ENCODE measurements at regions not wholly inside any gene's neighbourhood (a gene's known extent, or its start where the extent isn't known, plus 50 kb on each side); places are given as distances from the start of the nearest gene placed in this dataset.
A peak's percentile ranks its signal among the peaks of the same experiment; 100 is the strongest.

- no peak for FAIRE-seq
- DNase-seq (ENCODE audit: low spot score in 2 of 2): no peak
Measured at GRCh38 chr7:31398815-31399214, 58.3 kb upstream of the NEUROD6 start.

GRCh38 chr7:31407178-31407676 lies 66.7 kb upstream of the NEUROD6 start:
- DNase-seq (ENCODE audit: low spot score in 2 of 2) (no peak), FAIRE-seq (no peak)

GRCh38 chr7:31408140-31408729 lies 67.7 kb upstream of the NEUROD6 start:
- no peak for FAIRE-seq

GRCh38 chr7:31410265-31410664 lies 69.7 kb upstream of the NEUROD6 start:
- no peak for DNase-seq (ENCODE audit: low spot score in 2 of 2)
- FAIRE-seq: no peak

More at GRCh38 chr7:31408140-31408729, 67.7 kb upstream of the NEUROD6 start:
- DNase-seq (ENCODE audit: low spot score in 2 of 2): no peak

GRCh38 chr7:31411416-31411815 lies 70.9 kb upstream of the NEUROD6 start:
- DNase-seq (ENCODE audit: low spot score in 2 of 2) (no peak), FAIRE-seq (no peak)

- FAIRE-seq (no peak), DNase-seq (ENCODE audit: low spot score in 2 of 2) (no peak)
Measured at GRCh38 chr7:31413766-31414165, 73.2 kb upstream of the NEUROD6 start.

GRCh38 chr7:31416381-31416870 lies 75.9 kb upstream of the NEUROD6 start:
- FAIRE-seq (no peak), DNase-seq (ENCODE audit: low spot score in 2 of 2) (no peak)

GRCh38 chr7:31418928-31419327 lies 78.4 kb upstream of the NEUROD6 start:
- DNase-seq (ENCODE audit: low spot score in 2 of 2) (no peak), FAIRE-seq (no peak)

- FAIRE-seq (no peak), DNase-seq (ENCODE audit: low spot score in 2 of 2) (peak in 1 of 2 donors; percentile 3)
Measured at GRCh38 chr7:31419505-31420055, 79.1 kb upstream of the NEUROD6 start.

- DNase-seq (ENCODE audit: low spot score in 2 of 2) (no peak), FAIRE-seq (no peak)
Measured at GRCh38 chr7:31420948-31421347, 80.4 kb upstream of the NEUROD6 start.

- FAIRE-seq: no peak
- DNase-seq (ENCODE audit: low spot score in 2 of 2): no peak
Measured at GRCh38 chr7:31421607-31422006, 81.1 kb upstream of the NEUROD6 start.

GRCh38 chr7:31423994-31424393 lies 83.5 kb upstream of the NEUROD6 start:
- peak; percentile 57 for FAIRE-seq
- DNase-seq (ENCODE audit: low spot score in 2 of 2): no peak

GRCh38 chr7:31432176-31432575 lies 81.7 kb upstream of the ITPRID1 start:
- no peak for FAIRE-seq

GRCh38 chr7:31432836-31433340 lies 81.0 kb upstream of the ITPRID1 start:
- no peak for FAIRE-seq
- DNase-seq (ENCODE audit: low spot score in 2 of 2): no peak

More at GRCh38 chr7:31432176-31432575, 81.7 kb upstream of the ITPRID1 start:
- no peak for DNase-seq (ENCODE audit: low spot score in 2 of 2)

- FAIRE-seq (no peak), DNase-seq (ENCODE audit: low spot score in 2 of 2) (no peak)
Measured at GRCh38 chr7:31437250-31437865, 76.5 kb upstream of the ITPRID1 start.

GRCh38 chr7:31439165-31439564 lies 74.7 kb upstream of the ITPRID1 start:
- FAIRE-seq: no peak
- DNase-seq (ENCODE audit: low spot score in 2 of 2): no peak

- FAIRE-seq (no peak), DNase-seq (ENCODE audit: low spot score in 2 of 2) (no peak)
Measured at GRCh38 chr7:31440511-31440910, 73.4 kb upstream of the ITPRID1 start.

- DNase-seq (ENCODE audit: low spot score in 2 of 2) (no peak), FAIRE-seq (no peak)
Measured at GRCh38 chr7:31442626-31443025, 71.3 kb upstream of the ITPRID1 start.

GRCh38 chr7:31443457-31443856 lies 70.4 kb upstream of the ITPRID1 start:
- DNase-seq (ENCODE audit: low spot score in 2 of 2): peak; percentile 5 to 25
- peak; percentile 45 for FAIRE-seq

GRCh38 chr7:31444196-31444595 lies 69.7 kb upstream of the ITPRID1 start:
- FAIRE-seq (no peak), DNase-seq (ENCODE audit: low spot score in 2 of 2) (no peak)

GRCh38 chr7:31445686-31446355 lies 68.1 kb upstream of the ITPRID1 start:
- DNase-seq (ENCODE audit: low spot score in 2 of 2): no peak

More at GRCh38 chr7:31445686-31446355, 68.1 kb upstream of the ITPRID1 start:
- FAIRE-seq: no peak

Measured in frontal cortex (tissue), 3 donors.